ENCODE measurements at regions not wholly inside any gene's neighbourhood (a gene's known extent, or its start where the extent isn't known, plus 50 kb on each side); places are given as distances from the start of the nearest gene placed in this dataset.

GRCh38 chr3:117912352-117912751 is 1122.3 kb downstream of the IGSF11 start:
- no peak overlapping the region for H3K4me3 Mint-ChIP-seq
- WGBS, 2 experiments (ENCODE audit: insufficient coverage in 1 of 2, insufficient read length in 1 of 2) = 98 to 100% methylated on average over 1 to 2 of the region's 2 CpGs
- no peak for TF ChIP-seq CTCF (conservative IDR thresholded peaks at IDR 0.05)
- Histone ChIP-seq H3K9me3 (ENCODE audit: control insufficient read depth, low read length) (no peaks in the 10 kb centered on the region), H3K9ac (ENCODE audit: extremely low read depth, low read length, poor library complexity, severe bottlenecking) (no peak overlapping the region), H3K27me3 (ENCODE audit: control insufficient read depth, insufficient read depth, low read length, poor library complexity, severe bottlenecking) (no peaks in the 10 kb centered on the region), H3K4me1 (ENCODE audit: control insufficient read depth, insufficient read depth, low read length) (no peaks in the 10 kb centered on the region), H3K4me3 (ENCODE audit: low read length) (no peak overlapping the region), H3K36me3 (ENCODE audit: control insufficient read depth, insufficient read depth, low read length) (no peaks in the 10 kb centered on the region), H3K27ac (ENCODE audit: low read depth, low read length) (no peak overlapping the region)
- no peaks in the 10 kb centered on the region for H3K9me3 Mint-ChIP-seq
- no peak for DNase-seq
- H3K36me3 Mint-ChIP-seq (ENCODE audit: low read depth) = no peaks in the 10 kb centered on the region
- no peaks in the 10 kb centered on the region for H3K4me1 Mint-ChIP-seq
- H3K27me3 Mint-ChIP-seq (ENCODE audit: insufficient read depth) = no peaks in the 10 kb centered on the region
- no peak overlapping the region for H3K27ac Mint-ChIP-seq

- Histone ChIP-seq H3K36me3 (ENCODE audit: control insufficient read depth, insufficient read depth, low read length) (no peaks in the 10 kb centered on the region), H3K9ac (ENCODE audit: extremely low read depth, low read length, poor library complexity, severe bottlenecking) (no peak overlapping the region), H3K27ac (ENCODE audit: low read depth, low read length) (no peak overlapping the region), H3K27me3 (ENCODE audit: control insufficient read depth, insufficient read depth, low read length, poor library complexity, severe bottlenecking) (no peaks in the 10 kb centered on the region), H3K4me1 (ENCODE audit: control insufficient read depth, insufficient read depth, low read length) (no peaks in the 10 kb centered on the region), H3K9me3 (ENCODE audit: control insufficient read depth, low read length) (no peaks in the 10 kb centered on the region), H3K4me3 (ENCODE audit: low read length) (no peak overlapping the region)
- Mint-ChIP-seq H3K27me3 (ENCODE audit: insufficient read depth) (no peaks in the 10 kb centered on the region), H3K36me3 (ENCODE audit: low read depth) (no peaks in the 10 kb centered on the region), H3K9me3 (no peaks in the 10 kb centered on the region), H3K4me1 (peaks cover 2% of the 10 kb centered on the region), H3K27ac (no peak overlapping the region), H3K4me3 (no peak overlapping the region)
- WGBS, 2 experiments (ENCODE audit: insufficient coverage in 1 of 2, insufficient read length in 1 of 2) = 93 to 100% methylated on average over 4 to 8 of the region's 8 CpGs
- TF ChIP-seq CTCF (conservative IDR thresholded peaks at IDR 0.05) = no peak
- DNase-seq = no peak
Measured at GRCh38 chr3:117914540-117915100, 1120.0 kb downstream of the IGSF11 start.

GRCh38 chr3:117916839-117917238 is 1117.8 kb downstream of the IGSF11 start:
- Mint-ChIP-seq H3K27ac (no peak overlapping the region), H3K4me1 (peaks cover 11% of the 10 kb centered on the region), H3K27me3 (ENCODE audit: insufficient read depth) (no peaks in the 10 kb centered on the region), H3K36me3 (ENCODE audit: low read depth) (no peaks in the 10 kb centered on the region), H3K9me3 (no peaks in the 10 kb centered on the region), H3K4me3 (no peak overlapping the region)
- Histone ChIP-seq H3K27ac (ENCODE audit: low read depth, low read length) (no peak overlapping the region), H3K9ac (ENCODE audit: extremely low read depth, low read length, poor library complexity, severe bottlenecking) (no peak overlapping the region), H3K4me3 (ENCODE audit: low read length) (no peak overlapping the region), H3K27me3 (ENCODE audit: control insufficient read depth, insufficient read depth, low read length, poor library complexity, severe bottlenecking) (no peaks in the 10 kb centered on the region), H3K4me1 (ENCODE audit: control insufficient read depth, insufficient read depth, low read length) (no peaks in the 10 kb centered on the region), H3K36me3 (ENCODE audit: control insufficient read depth, insufficient read depth, low read length) (no peaks in the 10 kb centered on the region), H3K9me3 (ENCODE audit: control insufficient read depth, low read length) (no peaks in the 10 kb centered on the region)
- DNase-seq = no peak
- 91 to 100% methylated on average over 1 of the region's 2 CpGs for WGBS, 2 experiments (ENCODE audit: insufficient coverage in 1 of 2, insufficient read length in 1 of 2)
- TF ChIP-seq CTCF (conservative IDR thresholded peaks at IDR 0.05) = no peak

All from endodermal cell (in vitro differentiated cells).